ENCODE measurements at regions not wholly inside any gene's neighbourhood (a gene's known extent, or its start where the extent isn't known, plus 50 kb on each side); places are given as distances from the start of the nearest gene placed in this dataset.

DNA sequence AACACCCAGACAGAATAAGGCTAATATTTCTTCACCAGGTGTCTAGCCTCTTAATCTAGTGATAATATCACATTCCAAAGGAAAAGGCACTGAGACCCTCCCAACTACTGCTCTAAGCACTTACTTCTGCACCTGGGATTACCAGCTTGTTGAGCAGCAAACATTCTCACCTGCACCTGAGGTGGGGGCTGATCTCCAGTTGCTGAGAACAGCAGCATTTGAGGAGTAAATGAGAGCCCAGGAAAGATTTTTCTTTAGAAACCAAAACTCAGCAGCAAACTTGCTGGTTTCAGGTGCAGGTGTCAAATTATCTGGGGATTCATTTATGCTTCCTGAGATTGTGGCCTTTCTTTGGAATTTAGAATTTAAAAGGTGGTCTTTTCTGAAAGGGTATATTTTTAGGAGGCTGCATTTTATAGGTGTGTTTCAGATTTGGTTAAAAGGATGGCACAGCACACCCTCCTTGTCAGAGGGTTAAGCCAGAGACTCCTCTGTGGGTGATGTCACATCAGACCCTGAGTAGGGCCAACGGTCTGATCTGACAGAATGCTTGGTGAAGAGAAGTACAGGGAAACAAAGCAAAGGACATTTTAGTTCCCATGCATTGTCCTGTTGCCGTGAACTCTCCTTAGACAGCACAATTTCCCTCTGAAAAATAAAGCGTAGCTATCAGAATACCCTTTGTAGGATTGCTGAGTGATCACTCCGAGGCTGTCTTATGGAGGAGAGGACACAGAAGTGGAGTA, 411.0 kb upstream of the ATP11B start:
- H3K27me3 ChIP-seq (ENCODE audit: insufficient read depth, poor library complexity, severe bottlenecking) = no peaks in the 10 kb centered on the region
- ATAC-seq (ENCODE audit: low read depth) (no peak), DNase-seq (ENCODE audit: low spot score) (no peak)
- no peak overlapping the region for H3K4me3 ChIP-seq (ENCODE audit: severe bottlenecking)
- TF ChIP-seq, protein P1, sequence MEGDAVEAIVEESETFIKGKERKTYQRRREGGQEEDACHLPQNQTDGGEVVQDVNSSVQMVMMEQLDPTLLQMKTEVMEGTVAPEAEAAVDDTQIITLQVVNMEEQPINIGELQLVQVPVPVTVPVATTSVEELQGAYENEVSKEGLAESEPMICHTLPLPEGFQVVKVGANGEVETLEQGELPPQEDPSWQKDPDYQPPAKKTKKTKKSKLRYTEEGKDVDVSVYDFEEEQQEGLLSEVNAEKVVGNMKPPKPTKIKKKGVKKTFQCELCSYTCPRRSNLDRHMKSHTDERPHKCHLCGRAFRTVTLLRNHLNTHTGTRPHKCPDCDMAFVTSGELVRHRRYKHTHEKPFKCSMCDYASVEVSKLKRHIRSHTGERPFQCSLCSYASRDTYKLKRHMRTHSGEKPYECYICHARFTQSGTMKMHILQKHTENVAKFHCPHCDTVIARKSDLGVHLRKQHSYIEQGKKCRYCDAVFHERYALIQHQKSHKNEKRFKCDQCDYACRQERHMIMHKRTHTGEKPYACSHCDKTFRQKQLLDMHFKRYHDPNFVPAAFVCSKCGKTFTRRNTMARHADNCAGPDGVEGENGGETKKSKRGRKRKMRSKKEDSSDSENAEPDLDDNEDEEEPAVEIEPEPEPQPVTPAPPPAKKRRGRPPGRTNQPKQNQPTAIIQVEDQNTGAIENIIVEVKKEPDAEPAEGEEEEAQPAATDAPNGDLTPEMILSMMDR (IDR thresholded peaks at IDR 0.05; ENCODE audit: poor library complexity, severe bottlenecking) = no peak
- H3K27ac ChIP-seq (ENCODE audit: poor library complexity, severe bottlenecking) = no peak overlapping the region
- H3K4me1 ChIP-seq (ENCODE audit: insufficient read depth, poor library complexity, severe bottlenecking) = peaks cover 4% of the 10 kb centered on the region
- no peaks in the 10 kb centered on the region for H3K36me3 ChIP-seq (ENCODE audit: low read depth)
- no peaks in the 10 kb centered on the region for H3K9me3 ChIP-seq (ENCODE audit: severe bottlenecking)

DNA sequence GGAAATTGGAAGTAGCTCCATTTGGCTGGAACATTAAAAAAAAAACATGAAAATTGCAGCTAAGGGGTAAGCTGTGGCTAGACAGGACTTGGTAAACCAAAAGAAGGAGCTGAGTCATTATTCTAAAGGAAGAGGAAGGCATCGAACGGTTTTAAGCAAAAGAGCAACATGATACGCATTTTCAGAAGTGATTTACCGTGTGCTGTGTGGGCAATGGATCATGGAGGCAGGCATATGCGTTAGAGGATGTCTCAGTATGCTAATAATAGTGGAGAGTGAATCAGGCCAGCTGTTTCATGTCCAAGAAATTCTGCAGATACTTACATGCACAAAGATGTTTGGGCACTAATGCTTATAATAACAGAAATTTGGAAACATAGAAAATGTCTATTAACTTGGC, 409.1 kb upstream of the ATP11B start:
- TF ChIP-seq, protein P1 (IDR thresholded peaks at IDR 0.05; ENCODE audit: poor library complexity, severe bottlenecking) = no peak
- no peaks in the 10 kb centered on the region for H3K36me3 ChIP-seq (ENCODE audit: low read depth)
- peaks cover 16% of the 10 kb centered on the region for H3K4me1 ChIP-seq (ENCODE audit: insufficient read depth, poor library complexity, severe bottlenecking)
- ATAC-seq (ENCODE audit: low read depth) (no peak), DNase-seq (ENCODE audit: low spot score) (no peak)
- no peaks in the 10 kb centered on the region for H3K27me3 ChIP-seq (ENCODE audit: insufficient read depth, poor library complexity, severe bottlenecking)
- H3K9me3 ChIP-seq (ENCODE audit: severe bottlenecking) = no peaks in the 10 kb centered on the region
- no peak overlapping the region for H3K4me3 ChIP-seq (ENCODE audit: severe bottlenecking)
- no peak overlapping the region for H3K27ac ChIP-seq (ENCODE audit: poor library complexity, severe bottlenecking)

DNA sequence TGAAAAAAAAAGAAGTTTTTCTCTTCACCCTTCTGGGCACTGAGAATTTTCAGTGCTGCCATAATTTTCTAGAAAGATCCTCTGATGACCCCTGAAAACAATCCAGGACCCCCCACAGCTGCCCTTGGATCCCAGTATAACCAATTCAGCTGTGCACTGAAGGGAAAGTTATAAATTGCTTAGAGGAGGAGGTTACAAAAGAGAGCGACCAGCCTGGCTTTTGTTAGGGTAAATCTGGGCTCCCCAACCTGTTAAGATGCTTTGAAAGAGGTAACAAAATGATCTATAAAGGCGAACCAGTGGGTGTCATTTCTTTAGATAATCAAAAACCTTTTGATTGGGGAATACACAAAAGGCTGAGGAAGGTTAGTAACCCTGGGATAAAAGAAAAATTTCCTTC, 407.9 kb upstream of the ATP11B start:
- no peak for ATAC-seq (ENCODE audit: low read depth)
- H3K4me3 ChIP-seq (ENCODE audit: severe bottlenecking) = no peak overlapping the region
- H3K27ac ChIP-seq (ENCODE audit: poor library complexity, severe bottlenecking) = no peak overlapping the region
- DNase-seq (ENCODE audit: low spot score) = no peak
- no peaks in the 10 kb centered on the region for H3K27me3 ChIP-seq (ENCODE audit: insufficient read depth, poor library complexity, severe bottlenecking)
- H3K36me3 ChIP-seq (ENCODE audit: low read depth) = no peaks in the 10 kb centered on the region
- TF ChIP-seq, protein P1 (IDR thresholded peaks at IDR 0.05; ENCODE audit: poor library complexity, severe bottlenecking) = no peak
- H3K4me1 ChIP-seq (ENCODE audit: insufficient read depth, poor library complexity, severe bottlenecking) = peaks cover 25% of the 10 kb centered on the region
- no peaks in the 10 kb centered on the region for H3K9me3 ChIP-seq (ENCODE audit: severe bottlenecking)

DNA sequence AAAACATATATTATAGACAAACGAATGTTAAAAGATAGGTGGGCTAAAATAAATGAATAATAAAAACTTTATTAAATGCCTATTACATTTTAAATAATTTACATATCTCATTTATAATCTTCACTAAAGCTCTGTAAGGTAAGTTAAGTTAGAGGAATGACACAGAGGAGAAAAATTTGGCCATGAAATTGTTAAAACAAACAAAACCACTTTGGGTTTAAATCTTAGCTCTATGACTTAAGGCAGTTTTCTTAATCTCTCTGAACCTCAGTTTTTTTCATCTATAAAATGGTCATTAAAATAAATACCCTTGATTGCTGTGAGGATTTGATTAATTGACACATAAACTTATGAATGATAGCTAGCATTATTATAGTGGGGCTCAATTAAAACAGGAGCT, 404.8 kb upstream of the ATP11B start:
- Histone ChIP-seq H3K27ac (ENCODE audit: poor library complexity, severe bottlenecking) (peak overlapping the region; percentile 89), H3K4me3 (ENCODE audit: severe bottlenecking) (no peak overlapping the region), H3K4me1 (ENCODE audit: insufficient read depth, poor library complexity, severe bottlenecking) (peaks cover 25% of the 10 kb centered on the region), H3K27me3 (ENCODE audit: insufficient read depth, poor library complexity, severe bottlenecking) (no peaks in the 10 kb centered on the region), H3K9me3 (ENCODE audit: severe bottlenecking) (no peaks in the 10 kb centered on the region), H3K36me3 (ENCODE audit: low read depth) (no peaks in the 10 kb centered on the region)
- ATAC-seq (ENCODE audit: low read depth) (no peak), DNase-seq (ENCODE audit: low spot score) (no peak)
- TF ChIP-seq, protein P1 (IDR thresholded peaks at IDR 0.05; ENCODE audit: poor library complexity, severe bottlenecking) = no peak

Data from RWPE2 (cell line).